ENCODE measurements at regions not wholly inside any gene's neighbourhood (a gene's known extent, or its start where the extent isn't known, plus 50 kb on each side); places are given as distances from the start of the nearest gene placed in this dataset.
A peak's percentile ranks its signal among the peaks of the same experiment; 100 is the strongest.

DNA sequence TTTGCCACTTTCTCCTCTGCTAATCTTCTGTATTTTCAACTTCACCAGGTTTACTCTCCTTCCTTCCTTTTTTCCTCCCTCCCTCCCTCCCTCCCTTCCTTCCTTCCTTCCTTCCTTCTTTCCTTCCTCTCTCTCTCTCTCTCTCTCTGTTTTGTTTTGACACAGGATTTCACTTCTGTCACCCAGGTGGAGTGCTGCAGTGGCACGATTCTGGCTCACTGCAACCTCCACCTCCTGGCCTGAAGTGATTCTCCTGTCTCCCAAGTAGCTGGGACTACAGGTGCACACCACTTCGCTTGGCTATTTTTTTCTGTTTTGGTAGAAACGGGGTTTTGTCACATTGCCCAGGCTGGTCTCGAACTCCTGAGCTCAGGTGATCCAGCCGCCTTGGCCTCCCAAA, 181.2 kb upstream of the BTG1 start:
- DNase-seq (ENCODE audit: low read depth, low spot score) = no peak

- DNase-seq (ENCODE audit: low read depth, low spot score) = no peak
Measured at GRCh38 chr12:92324849-92325500, 179.3 kb upstream of the BTG1 start.

GRCh38 chr12:92312463-92312964, 166.9 kb upstream of the BTG1 start:
- DNase-seq (ENCODE audit: low read depth, low spot score) = no peak

DNA sequence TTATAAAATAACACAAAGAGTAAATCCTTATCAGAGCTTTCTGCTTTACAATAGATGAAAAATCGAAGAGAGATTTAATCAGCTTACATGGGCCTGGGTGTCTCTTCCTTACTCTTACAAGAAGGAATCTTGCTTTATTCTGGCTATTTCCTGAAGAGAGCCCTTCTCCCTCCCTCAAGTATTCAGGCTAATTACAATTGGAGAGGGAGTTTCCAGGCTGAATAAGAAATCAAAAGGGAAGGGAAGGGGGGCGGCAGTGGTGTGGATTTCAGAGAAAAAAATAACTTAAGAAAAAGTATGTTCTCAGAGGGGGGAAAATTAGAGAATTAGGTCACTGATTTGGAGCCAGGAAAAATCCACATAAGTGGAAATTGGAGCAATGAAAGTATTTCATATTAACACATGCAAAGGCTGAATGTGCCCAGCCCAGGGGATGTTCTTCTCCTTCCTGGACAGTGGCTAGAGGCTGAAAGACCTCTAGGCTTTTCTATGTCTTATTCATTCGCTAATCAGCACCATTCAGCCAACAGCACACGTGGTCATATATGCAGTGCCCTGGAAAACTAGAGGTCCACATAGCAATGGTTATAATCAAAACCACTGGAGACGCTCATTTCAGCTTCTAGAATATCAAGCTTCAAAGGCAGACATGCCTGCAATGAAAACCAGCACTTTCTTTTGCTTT, 158.9 kb upstream of the BTG1 start:
- peak; percentile 32 for DNase-seq (ENCODE audit: low read depth, low spot score)

GRCh38 chr12:92302041-92302829, 156.6 kb upstream of the BTG1 start:
- no peak for DNase-seq (ENCODE audit: low read depth, low spot score)

- no peak for DNase-seq (ENCODE audit: low read depth, low spot score)
Measured at GRCh38 chr12:92301356-92301755, 155.7 kb upstream of the BTG1 start.

DNA sequence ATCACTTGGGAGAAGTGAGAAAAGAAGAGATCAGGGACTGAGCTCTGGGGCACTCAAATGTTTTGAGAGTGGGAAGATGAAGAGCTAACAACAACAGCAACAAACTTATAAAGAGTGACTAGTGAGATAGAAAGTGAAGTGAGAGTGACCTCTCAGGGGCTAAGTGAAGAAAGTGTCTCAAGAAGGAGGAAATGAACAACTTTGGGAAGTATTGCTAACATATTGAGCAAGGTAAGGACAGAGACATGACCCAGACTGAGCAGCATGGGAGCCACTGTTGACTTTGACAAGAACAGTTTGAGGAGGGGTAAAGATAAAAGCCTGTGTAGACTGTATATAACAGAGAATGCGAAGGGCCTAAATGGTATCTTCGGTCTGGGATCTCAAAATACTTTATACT, 155.1 kb upstream of the BTG1 start:
- DNase-seq (ENCODE audit: low read depth, low spot score) = no peak

- no peak for DNase-seq (ENCODE audit: low read depth, low spot score)
Measured at GRCh38 chr12:92299744-92300143, 154.1 kb upstream of the BTG1 start.

DNA sequence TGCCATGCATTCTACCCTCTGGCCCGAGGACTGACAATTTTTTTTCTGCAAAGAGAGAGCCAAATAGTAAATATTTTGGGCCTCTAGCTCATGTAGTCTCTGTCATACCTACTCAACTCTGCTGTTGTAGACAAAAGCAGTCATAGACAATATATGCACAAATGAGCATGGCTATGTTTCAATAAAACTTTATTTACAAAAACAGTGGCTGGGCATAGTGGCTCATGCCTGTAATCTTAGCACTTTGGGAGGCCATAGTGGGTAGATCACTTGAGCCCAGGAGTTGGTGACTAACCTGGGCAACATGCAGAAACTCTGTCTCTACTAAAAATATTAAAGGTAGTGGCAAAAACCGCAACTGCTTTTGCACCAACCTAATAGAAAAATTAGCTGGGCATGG, 153.7 kb upstream of the BTG1 start:
- no peak for DNase-seq (ENCODE audit: low read depth, low spot score)

GRCh38 chr12:92297932-92298696, 152.5 kb upstream of the BTG1 start:
- peak; percentile 87 for DNase-seq (ENCODE audit: low read depth, low spot score)

GRCh38 chr12:92297405-92297804, 151.8 kb upstream of the BTG1 start:
- DNase-seq (ENCODE audit: low read depth, low spot score) = no peak

DNA sequence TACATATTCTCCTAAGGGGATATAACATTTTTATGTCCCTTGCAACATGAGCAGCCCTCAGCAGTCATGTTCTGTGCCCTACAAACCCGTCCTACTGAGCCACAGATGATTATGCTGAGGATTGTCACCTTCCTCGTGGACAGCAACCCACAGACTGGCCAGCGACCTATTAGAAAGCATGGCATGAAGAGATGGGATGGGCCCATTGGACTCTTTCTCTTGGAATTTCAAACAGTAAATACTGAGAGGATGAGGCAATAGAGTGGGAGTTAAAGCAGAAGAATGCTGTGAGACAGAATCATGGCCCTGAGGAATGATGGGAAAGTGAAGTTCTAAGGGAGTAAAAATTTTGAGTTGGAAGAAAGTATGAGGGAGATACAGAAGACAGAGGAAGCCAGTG, 149.9 kb upstream of the BTG1 start:
- DNase-seq (ENCODE audit: low read depth, low spot score) = no peak

GRCh38 chr12:92294676-92295440, 149.2 kb upstream of the BTG1 start:
- DNase-seq (ENCODE audit: low read depth, low spot score) = no peak

DNA sequence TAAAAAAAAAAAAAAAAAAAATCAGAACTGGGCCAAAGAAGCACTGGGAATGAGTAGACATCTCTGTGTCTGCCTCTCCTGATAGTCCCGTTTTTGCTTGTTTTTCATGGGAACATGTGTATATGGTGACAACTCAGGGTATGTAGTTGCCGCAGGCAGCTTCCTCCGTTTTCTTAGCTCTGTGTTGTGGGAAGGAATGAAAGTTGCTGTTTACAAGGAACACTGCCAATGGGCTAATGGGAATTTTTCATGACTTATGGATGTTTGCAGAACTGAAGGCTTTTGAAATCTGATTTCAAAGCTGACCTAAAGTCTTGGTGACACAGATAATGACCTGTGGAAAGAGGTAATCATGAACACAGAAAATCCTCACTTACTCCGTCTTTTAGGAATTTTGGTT, 146.4 kb upstream of the BTG1 start:
- DNase-seq (ENCODE audit: low read depth, low spot score) = peak; percentile 27

DNA sequence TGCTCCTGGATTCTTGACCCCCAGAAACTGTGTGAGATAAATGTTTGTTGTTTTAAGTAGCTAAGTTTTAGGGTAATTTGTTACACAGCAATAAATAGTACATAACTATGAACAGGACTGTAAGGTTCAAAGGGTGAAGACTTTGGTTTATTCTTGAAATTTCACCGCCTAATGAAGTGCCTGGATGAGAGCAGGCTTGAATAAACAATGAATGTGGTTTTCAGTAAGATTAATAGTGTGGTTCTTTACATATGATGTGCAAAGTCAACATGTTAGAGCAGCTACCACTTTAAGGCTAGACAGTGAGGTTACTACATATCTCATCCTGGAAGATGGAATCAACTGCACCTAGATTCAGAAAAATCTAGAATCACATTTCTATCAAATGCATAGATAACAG, 145.2 kb upstream of the BTG1 start:
- no peak for DNase-seq (ENCODE audit: low read depth, low spot score)

GRCh38 chr12:92290350-92290695, 144.7 kb upstream of the BTG1 start:
- DNase-seq (ENCODE audit: low read depth, low spot score) = no peak

- peak; percentile 41 for DNase-seq (ENCODE audit: low read depth, low spot score)
Measured at GRCh38 chr12:92289629-92290349, 144.1 kb upstream of the BTG1 start.

GRCh38 chr12:92288561-92288960, 142.9 kb upstream of the BTG1 start:
- DNase-seq (ENCODE audit: low read depth, low spot score) = no peak

DNA sequence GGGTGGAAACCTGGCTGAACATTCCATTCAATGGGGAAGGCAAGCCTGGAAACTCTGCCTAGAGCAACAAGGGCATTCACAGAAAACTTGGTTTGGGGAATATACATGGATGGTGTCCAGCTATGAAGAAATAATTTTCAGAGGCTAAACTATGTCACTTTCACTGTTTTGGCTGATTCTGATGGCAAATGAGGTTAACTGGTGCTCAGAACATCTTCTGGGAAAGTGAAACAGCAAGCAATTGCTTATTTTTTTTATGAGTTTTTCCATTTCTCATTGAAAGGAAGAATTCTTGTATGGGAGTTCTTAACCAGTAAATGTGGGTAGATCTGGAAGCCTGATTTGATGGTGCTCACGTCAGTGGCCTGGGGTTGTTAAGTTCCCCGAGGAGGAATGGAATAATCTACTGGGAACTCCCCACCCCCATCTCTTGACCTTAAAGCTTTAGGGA, 132.8 kb upstream of the BTG1 start:
- peak; percentile 6 for DNase-seq (ENCODE audit: low read depth, low spot score)

- no peak for DNase-seq (ENCODE audit: low read depth, low spot score)
Measured at GRCh38 chr12:92277795-92278194, 132.1 kb upstream of the BTG1 start.
